Neural crest cell (in vitro differentiated cells): ENCODE measurements at regions not wholly inside any gene's neighbourhood (a gene's known extent, or its start where the extent isn't known, plus 50 kb on each side); places are given as distances from the start of the nearest gene placed in this dataset.
"Not testable (repeated sequence)": the region's sequence is repeated elsewhere in the genome, so short reads cannot be mapped to it uniquely, and the experiment has no call there.

Experiments used
- DNase-seq: peaks from one replicate; pipeline ENCODE4 v3.0.0; 2021; ENCODE audit warnings: low read depth, mixed read lengths, low spot score
- H3K27ac Mint-ChIP-seq: one replicate; pipeline ENCODE4 v1.8.0; 2021; ENCODE audit warnings: mild to moderate bottlenecking, mixed read lengths; ENCODE audit not compliant: unreplicated experiment
- H3K27me3 Mint-ChIP-seq: 2 replicates; pipeline ENCODE4 v1.8.0; 2021; ENCODE audit warnings: low read depth, mild to moderate bottlenecking, mixed read lengths
- H3K36me3 Mint-ChIP-seq: 2 replicates; pipeline ENCODE4 v1.8.0; 2021; ENCODE audit warnings: low read depth, mild to moderate bottlenecking, mixed read lengths
- H3K4me1 Mint-ChIP-seq: 2 replicates; pipeline ENCODE4 v1.8.0; 2021; ENCODE audit warnings: mixed read lengths
- H3K4me3 Mint-ChIP-seq: one replicate; pipeline ENCODE4 v1.8.0; 2021; ENCODE audit warnings: mild to moderate bottlenecking, mixed read lengths
- H3K9me3 Mint-ChIP-seq: 2 replicates; pipeline ENCODE4 v1.8.0; 2021; ENCODE audit warnings: mixed read lengths

DNA sequence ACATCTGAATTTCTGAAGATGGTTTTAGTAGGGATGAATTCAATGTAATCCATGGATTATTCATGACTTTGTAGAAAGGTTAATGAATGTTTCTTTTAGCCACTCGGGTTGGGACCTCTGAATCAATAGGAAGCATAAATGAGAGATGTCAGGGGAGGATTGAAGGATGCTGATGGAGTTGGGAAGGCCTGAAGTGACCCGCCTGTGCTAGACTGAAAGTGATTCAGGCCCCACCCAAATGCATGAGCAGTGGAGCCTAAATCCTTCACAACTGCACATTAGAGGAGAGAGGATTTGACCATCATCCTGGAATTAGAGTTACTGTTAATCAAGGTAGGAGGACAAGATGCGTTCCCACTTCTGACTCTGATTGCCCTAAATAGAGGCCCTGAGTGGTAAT lies 162.2 kb upstream of the PTPN20 start:
- not testable (repeated sequence) for H3K36me3 Mint-ChIP-seq, H3K27me3 Mint-ChIP-seq, H3K4me3 Mint-ChIP-seq, H3K27ac Mint-ChIP-seq, H3K9me3 Mint-ChIP-seq, DNase-seq, H3K4me1 Mint-ChIP-seq

- H3K27ac Mint-ChIP-seq, H3K4me1 Mint-ChIP-seq, H3K9me3 Mint-ChIP-seq, H3K4me3 Mint-ChIP-seq, DNase-seq, H3K27me3 Mint-ChIP-seq, H3K36me3 Mint-ChIP-seq: not testable (repeated sequence)
Observed at GRCh38 chr10:46749470-46749869, 161.8 kb upstream of the PTPN20 start.

GRCh38 chr10:46753763-46754162 lies 157.5 kb upstream of the PTPN20 start:
- not testable (repeated sequence) for H3K4me3 Mint-ChIP-seq, H3K36me3 Mint-ChIP-seq, H3K4me1 Mint-ChIP-seq, H3K27ac Mint-ChIP-seq, H3K9me3 Mint-ChIP-seq, H3K27me3 Mint-ChIP-seq, DNase-seq

DNA sequence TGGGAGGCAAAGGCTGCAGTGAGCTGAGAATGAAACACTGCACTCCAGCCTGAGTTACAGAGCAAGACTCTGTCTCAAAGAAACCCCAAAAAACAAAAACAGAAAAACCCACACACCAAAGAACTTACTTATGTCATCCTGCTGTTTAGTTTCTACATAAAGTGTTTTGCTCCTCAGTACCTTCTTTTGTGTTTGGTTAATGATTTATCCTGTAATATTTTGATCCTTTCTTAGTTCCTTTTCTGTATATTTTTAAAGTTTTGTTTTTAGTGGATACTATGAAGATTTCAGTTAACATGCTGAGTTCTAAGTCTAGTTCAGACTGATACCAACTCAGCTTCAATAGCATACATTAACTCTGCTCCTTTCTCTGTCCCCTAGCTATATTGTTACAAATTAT lies 149.8 kb upstream of the PTPN20 start:
- H3K36me3 Mint-ChIP-seq, H3K4me1 Mint-ChIP-seq, H3K4me3 Mint-ChIP-seq, H3K27ac Mint-ChIP-seq, DNase-seq, H3K9me3 Mint-ChIP-seq, H3K27me3 Mint-ChIP-seq: not testable (repeated sequence)

GRCh38 chr10:46768515-46769291 lies 142.5 kb upstream of the PTPN20 start:
- H3K4me1 Mint-ChIP-seq, H3K27me3 Mint-ChIP-seq, DNase-seq, H3K36me3 Mint-ChIP-seq, H3K9me3 Mint-ChIP-seq, H3K27ac Mint-ChIP-seq, H3K4me3 Mint-ChIP-seq: not testable (repeated sequence)

- H3K27ac Mint-ChIP-seq, H3K9me3 Mint-ChIP-seq, H3K4me1 Mint-ChIP-seq, DNase-seq, H3K36me3 Mint-ChIP-seq, H3K27me3 Mint-ChIP-seq, H3K4me3 Mint-ChIP-seq: not testable (repeated sequence)
Observed at GRCh38 chr10:46773178-46773896, 137.9 kb upstream of the PTPN20 start.

- not testable (repeated sequence) for H3K4me3 Mint-ChIP-seq, H3K9me3 Mint-ChIP-seq, H3K4me1 Mint-ChIP-seq, DNase-seq, H3K27ac Mint-ChIP-seq, H3K27me3 Mint-ChIP-seq, H3K36me3 Mint-ChIP-seq
Observed at GRCh38 chr10:46773897-46774236, 137.4 kb upstream of the PTPN20 start.

DNA sequence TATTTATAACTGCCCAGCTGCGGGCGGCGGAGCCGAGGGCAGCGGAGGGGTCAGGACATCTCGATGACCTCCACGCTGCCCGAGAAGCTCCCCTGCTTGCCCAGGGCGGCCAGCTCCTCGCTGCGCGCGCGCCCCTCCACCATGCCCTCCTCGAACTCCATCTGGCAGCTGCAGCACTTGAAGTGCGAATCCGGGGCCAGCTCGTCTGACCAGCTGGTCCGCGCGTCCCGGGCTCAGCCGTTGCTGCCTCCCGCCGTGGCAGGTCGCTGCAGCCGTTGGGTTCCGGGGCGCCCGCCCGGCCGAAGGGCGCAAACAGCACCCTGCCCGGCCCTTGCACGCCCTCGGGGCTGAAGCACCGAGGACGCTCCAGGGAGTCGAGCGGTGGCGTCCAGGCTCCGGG lies 136.9 kb upstream of the PTPN20 start:
- not testable (repeated sequence) for H3K4me1 Mint-ChIP-seq

DNA sequence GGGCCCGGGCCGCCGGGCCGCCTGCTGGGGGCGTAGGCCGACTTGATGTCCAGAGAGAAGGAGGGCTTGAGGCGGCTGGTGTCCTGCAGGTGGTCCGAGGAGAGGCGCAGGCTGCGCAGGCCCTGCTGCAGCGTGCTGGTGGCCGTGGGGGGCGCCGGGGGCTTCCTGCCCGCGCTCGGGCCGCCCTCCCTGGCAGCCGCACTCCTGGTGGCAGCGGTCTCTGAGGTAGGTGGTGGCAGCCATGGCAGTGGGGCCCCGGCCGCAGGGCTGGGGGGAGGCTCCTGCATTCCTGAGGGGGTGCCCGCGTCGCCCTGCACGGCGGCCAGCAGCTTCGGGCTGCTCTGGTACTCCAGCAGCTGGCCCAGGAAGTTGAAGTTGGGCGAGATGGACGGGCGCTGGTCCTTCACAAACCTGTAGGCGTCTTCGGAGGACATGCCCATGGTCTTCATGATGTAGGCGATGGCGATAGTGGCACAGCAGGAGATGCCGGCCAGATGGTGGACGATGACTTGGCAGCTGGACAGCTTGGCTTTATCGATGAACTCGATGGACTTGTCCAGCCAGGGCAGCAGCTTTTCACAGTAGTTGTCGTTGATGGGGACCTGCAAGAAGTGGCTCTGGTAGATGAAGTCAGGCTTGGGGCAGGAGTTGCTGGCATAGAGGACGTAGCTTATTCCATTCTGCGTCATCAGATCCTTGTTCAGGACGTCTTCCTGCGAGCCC lies 136.1 kb upstream of the PTPN20 start:
- not testable (repeated sequence) for H3K27me3 Mint-ChIP-seq, H3K9me3 Mint-ChIP-seq, H3K4me1 Mint-ChIP-seq, H3K4me3 Mint-ChIP-seq, DNase-seq, H3K36me3 Mint-ChIP-seq, H3K27ac Mint-ChIP-seq

More for the DNA sequence above, 136.9 kb upstream of the PTPN20 start:
- H3K9me3 Mint-ChIP-seq, H3K4me3 Mint-ChIP-seq, H3K36me3 Mint-ChIP-seq, DNase-seq, H3K27ac Mint-ChIP-seq, H3K27me3 Mint-ChIP-seq: not testable (repeated sequence)

GRCh38 chr10:46775668-46776059 lies 135.6 kb upstream of the PTPN20 start:
- H3K4me1 Mint-ChIP-seq, DNase-seq, H3K4me3 Mint-ChIP-seq, H3K9me3 Mint-ChIP-seq, H3K27ac Mint-ChIP-seq, H3K36me3 Mint-ChIP-seq, H3K27me3 Mint-ChIP-seq: not testable (repeated sequence)

GRCh38 chr10:46779571-46779970 lies 131.7 kb upstream of the PTPN20 start:
- DNase-seq, H3K4me3 Mint-ChIP-seq, H3K36me3 Mint-ChIP-seq, H3K9me3 Mint-ChIP-seq, H3K27me3 Mint-ChIP-seq, H3K27ac Mint-ChIP-seq, H3K4me1 Mint-ChIP-seq: not testable (repeated sequence)

GRCh38 chr10:46780164-46780563 lies 131.1 kb upstream of the PTPN20 start:
- not testable (repeated sequence) for H3K36me3 Mint-ChIP-seq, H3K27me3 Mint-ChIP-seq, DNase-seq, H3K4me1 Mint-ChIP-seq, H3K9me3 Mint-ChIP-seq, H3K27ac Mint-ChIP-seq, H3K4me3 Mint-ChIP-seq

- H3K9me3 Mint-ChIP-seq, H3K4me3 Mint-ChIP-seq, H3K4me1 Mint-ChIP-seq, H3K36me3 Mint-ChIP-seq, DNase-seq, H3K27ac Mint-ChIP-seq, H3K27me3 Mint-ChIP-seq: not testable (repeated sequence)
Observed at GRCh38 chr10:46781001-46781400, 130.2 kb upstream of the PTPN20 start.
